ENCODE measurements at regions not wholly inside any gene's neighbourhood (a gene's known extent, or its start where the extent isn't known, plus 50 kb on each side); places are given as distances from the start of the nearest gene placed in this dataset.

- no peak for TF ChIP-seq POLR2A (IDR thresholded peaks at IDR 0.05)
- no peak for TF ChIP-seq CTCF (IDR thresholded peaks at IDR 0.05)
These were observed 95.9 kb downstream of the MIAT start for GRCh38 chr22:26753125-26753862.

Data from stomach (tissue), 4 donors.